22Rv1 (cell line): ENCODE measurements at regions not wholly inside any gene's neighbourhood (a gene's known extent, or its start where the extent isn't known, plus 50 kb on each side); places are given as distances from the start of the nearest gene placed in this dataset.

Experiments used
- CTCF ChIP-seq: fragments of 450-650 bp; IDR thresholded peaks from 2 replicates; pipeline ENCODE4 v1.5.1; 2017; ENCODE audit warnings: mild to moderate bottlenecking
- ZFX ChIP-seq: fragments of 450-650 bp; IDR thresholded peaks from 2 replicates; pipeline ENCODE4 v1.6.1; 2017; ENCODE audit warnings: antibody characterized with exemption, borderline replicate concordance

GRCh38 chr14:22313172-22313801 lies 275.7 kb downstream of the DAD1 start:
- no peak for TF ChIP-seq CTCF
- TF ChIP-seq ZFX: no peak
